Esophagus squamous epithelium (tissue), 5 donors: ENCODE measurements at regions not wholly inside any gene's neighbourhood (a gene's known extent, or its start where the extent isn't known, plus 50 kb on each side); places are given as distances from the start of the nearest gene placed in this dataset.

ENCODE experiments used
- DNase-seq: peaks from one replicate; lab custom pipeline; 2025; lab: John Stamatoyannopoulos, UW
- H3K27ac ChIP-seq, 4 donors: fragments of 200-600 bp; sonication (generic); one replicate each; pipeline ENCODE4 v1.5.1; 2016 to 2019; ENCODE audit warnings: mild to moderate bottlenecking in 1 of 4
- H3K27me3 ChIP-seq, 4 donors: fragments of 200-600 bp; sonication (generic); 1 replicate in 3 of 4; 2 replicates in 1 of 4; pipeline versions ENCODE4 v1.5.1 to v1.6.0; 2017 to 2021; ENCODE audit warnings: antibody characterized with exemption in 1 of 4
- H3K36me3 ChIP-seq, 3 donors: fragments of 200-600 bp; sonication (generic); one replicate each; pipeline ENCODE4 v1.5.1; 2016 to 2019
- H3K4me1 ChIP-seq, 3 donors: fragments of 200-600 bp; sonication (generic); one replicate each; pipeline ENCODE4 v1.5.1; 2017 to 2019
- H3K4me3 ChIP-seq, 4 donors: fragments of 200-600 bp; sonication (generic); 1 replicate in 3 of 4; 2 replicates in 1 of 4; pipeline ENCODE4 v1.5.1; 2016 to 2019; ENCODE audit warnings: mild to moderate bottlenecking in 2 of 4, moderate library complexity in 1 of 4
- H3K9me3 ChIP-seq, 3 donors: fragments of 200-600 bp; sonication (generic); one replicate each; pipeline ENCODE4 v1.5.1; 2016 to 2019
- CTCF ChIP-seq, 6 experiments: fragments of 450-650 bp in 4 of 6; fragments of 200-600 bp in 2 of 6; sonication (generic) in 2 of 6; IDR thresholded peaks; one replicate each; pipeline ENCODE4 v1.5.1; 2016 to 2019; ENCODE audit warnings: antibody characterized with exemption in 6 of 6, mild to moderate bottlenecking in 4 of 6, moderate library complexity in 4 of 6
- POLR2A ChIP-seq, 4 donors: fragments of 450-650 bp; IDR thresholded peaks; one replicate each; pipeline ENCODE4 v1.6.1; 2017; ENCODE audit warnings: antibody characterized with exemption in 4 of 4, mild to moderate bottlenecking in 4 of 4, moderate library complexity in 3 of 4
- WGBS, 2 donors: methylation state at CpG; one replicate each; pipeline ENCODE4 v1.1.5; 2018; 5-methylcytosine and 5-hydroxymethylcytosine counted together
- intact Hi-C: fragments of 100-400 bp; cut with DNase I; formaldehyde crosslinking; loops from one replicate; pipeline ENCODE4 v1.15.0; 2022
- donor health status: DM: yes; HTN: yes; CAD: no.

GRCh38 chr16:64365448-64365931, 756.4 kb downstream of the CDH11 start:
- intact Hi-C loops, result no loop called here
- Histone ChIP-seq H3K27ac (no peak overlapping the region), H3K9me3 (no peaks in the 10 kb centered on the region), H3K4me1 (no peaks in the 10 kb centered on the region), H3K36me3 (no peaks in the 10 kb centered on the region), H3K27me3 (no peaks in the 10 kb centered on the region), H3K4me3 (no peak overlapping the region)
- 32 to 56% methylated on average over 2 of the region's 2 CpGs for WGBS, 2 donors
- DNase-seq, result no peak
- no peak for TF ChIP-seq POLR2A (IDR thresholded peaks at IDR 0.05)
- TF ChIP-seq CTCF (IDR thresholded peaks at IDR 0.05), result no peak

DNA sequence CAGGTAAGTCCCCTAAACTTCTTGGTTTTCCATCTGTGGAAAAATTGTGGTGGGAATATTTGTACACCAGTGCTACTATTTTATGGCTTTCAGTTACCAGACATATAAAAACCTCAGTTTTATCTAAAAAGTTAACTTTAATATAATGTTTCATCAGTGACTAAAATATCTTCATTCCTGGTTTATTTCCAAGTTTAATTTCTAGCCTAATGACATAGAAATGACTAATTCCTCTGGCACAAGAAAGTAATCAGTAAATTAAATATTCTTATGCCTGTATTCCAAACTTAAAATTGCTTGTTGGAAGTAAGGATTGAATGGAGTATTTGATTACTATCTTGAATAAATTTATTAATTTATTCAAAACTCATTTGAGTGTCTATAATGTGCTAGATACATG, 757.0 kb downstream of the CDH11 start:
- no peak for DNase-seq
- Histone ChIP-seq H3K4me3 (no peak overlapping the region), H3K27ac (no peak overlapping the region), H3K36me3 (no peaks in the 10 kb centered on the region), H3K4me1 (no peaks in the 10 kb centered on the region), H3K9me3 (no peaks in the 10 kb centered on the region), H3K27me3 (no peaks in the 10 kb centered on the region)
- intact Hi-C loops, result no loop called here
- TF ChIP-seq POLR2A (IDR thresholded peaks at IDR 0.05) (no peak), CTCF (IDR thresholded peaks at IDR 0.05) (no peak)

- no peaks in the 10 kb centered on the region for H3K36me3 ChIP-seq
- DNase-seq, result no peak
- 76 to 96% methylated on average over 1 of the region's 1 CpG for WGBS, 2 donors
- intact Hi-C loops, result no loop called here
- H3K4me3 ChIP-seq, result no peak overlapping the region
- no peaks in the 10 kb centered on the region for H3K9me3 ChIP-seq
- H3K27me3 ChIP-seq, result no peaks in the 10 kb centered on the region
- no peak for TF ChIP-seq POLR2A (IDR thresholded peaks at IDR 0.05)
- no peak for TF ChIP-seq CTCF (IDR thresholded peaks at IDR 0.05)
- no peak overlapping the region for H3K27ac ChIP-seq
- H3K4me1 ChIP-seq, result no peaks in the 10 kb centered on the region
These were observed 757.4 kb downstream of the CDH11 start for GRCh38 chr16:64364416-64364815.

GRCh38 chr16:64364016-64364415, 757.8 kb downstream of the CDH11 start:
- no peaks in the 10 kb centered on the region for H3K36me3 ChIP-seq
- H3K9me3 ChIP-seq, result no peaks in the 10 kb centered on the region
- 74 to 83% methylated on average over 2 of the region's 2 CpGs for WGBS, 2 donors
- no peak overlapping the region for H3K27ac ChIP-seq
- H3K4me3 ChIP-seq, result no peak overlapping the region
- no peaks in the 10 kb centered on the region for H3K4me1 ChIP-seq
- H3K27me3 ChIP-seq, result no peaks in the 10 kb centered on the region
- intact Hi-C loops, result no loop called here
- DNase-seq, result no peak
- TF ChIP-seq POLR2A (IDR thresholded peaks at IDR 0.05) (no peak), CTCF (IDR thresholded peaks at IDR 0.05) (no peak)

DNA sequence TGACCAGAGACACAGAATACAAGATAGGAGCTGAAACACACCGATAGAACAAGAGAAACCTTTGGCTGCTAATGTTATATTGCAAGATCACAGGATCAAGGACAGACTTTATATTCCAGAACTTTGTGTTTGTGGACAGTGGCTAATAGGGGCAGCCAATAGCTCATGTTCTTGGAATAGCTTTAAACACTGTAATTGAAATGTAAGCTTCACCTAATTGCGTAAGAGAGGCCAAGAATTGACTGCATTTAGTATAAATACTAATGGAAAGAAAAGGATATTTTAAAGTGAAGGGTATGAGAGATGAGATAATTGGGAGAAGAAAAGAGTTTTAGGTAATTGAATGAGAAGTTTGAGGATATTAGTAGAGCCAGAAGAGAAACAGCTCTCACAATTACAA, 758.8 kb downstream of the CDH11 start:
- no peak for DNase-seq
- Histone ChIP-seq H3K9me3 (no peaks in the 10 kb centered on the region), H3K4me3 (no peak overlapping the region), H3K27ac (no peak overlapping the region), H3K27me3 (no peaks in the 10 kb centered on the region), H3K36me3 (no peaks in the 10 kb centered on the region), H3K4me1 (no peaks in the 10 kb centered on the region)
- 79 to 85% methylated on average over 2 of the region's 2 CpGs for WGBS, 2 donors
- TF ChIP-seq CTCF (IDR thresholded peaks at IDR 0.05) (no peak), POLR2A (IDR thresholded peaks at IDR 0.05) (no peak)
- intact Hi-C loops, result no loop called here
